ENCODE measurements at regions not wholly inside any gene's neighbourhood (a gene's known extent, or its start where the extent isn't known, plus 50 kb on each side); places are given as distances from the start of the nearest gene placed in this dataset.

DNA sequence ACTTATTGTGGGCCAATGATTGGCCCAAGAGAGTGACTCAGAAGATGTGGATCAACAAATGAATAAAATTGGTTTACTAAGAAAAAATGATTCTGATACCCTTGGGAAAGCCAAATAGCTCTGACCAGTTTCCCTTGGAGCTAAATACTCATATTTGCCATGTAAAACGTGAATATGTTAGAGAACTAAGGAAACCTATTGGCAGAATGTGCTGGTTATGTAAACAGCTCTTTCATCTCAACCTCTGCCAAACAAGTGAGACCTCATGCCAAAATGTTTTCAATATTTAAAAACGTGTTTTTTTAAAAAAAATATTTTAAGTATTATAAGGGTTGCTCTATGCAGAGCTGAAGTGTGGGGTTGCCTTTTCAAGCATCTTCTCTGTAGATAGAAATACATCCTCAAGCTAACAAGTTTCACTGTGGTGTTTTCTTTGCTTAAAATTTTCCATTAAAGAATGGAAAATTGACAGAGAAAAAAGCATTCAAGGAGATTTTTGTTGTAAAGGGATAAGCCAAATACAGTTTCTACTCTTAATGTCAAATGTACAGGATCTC lies 186.9 kb upstream of the TUT7 start:
- TF ChIP-seq, protein P1, sequence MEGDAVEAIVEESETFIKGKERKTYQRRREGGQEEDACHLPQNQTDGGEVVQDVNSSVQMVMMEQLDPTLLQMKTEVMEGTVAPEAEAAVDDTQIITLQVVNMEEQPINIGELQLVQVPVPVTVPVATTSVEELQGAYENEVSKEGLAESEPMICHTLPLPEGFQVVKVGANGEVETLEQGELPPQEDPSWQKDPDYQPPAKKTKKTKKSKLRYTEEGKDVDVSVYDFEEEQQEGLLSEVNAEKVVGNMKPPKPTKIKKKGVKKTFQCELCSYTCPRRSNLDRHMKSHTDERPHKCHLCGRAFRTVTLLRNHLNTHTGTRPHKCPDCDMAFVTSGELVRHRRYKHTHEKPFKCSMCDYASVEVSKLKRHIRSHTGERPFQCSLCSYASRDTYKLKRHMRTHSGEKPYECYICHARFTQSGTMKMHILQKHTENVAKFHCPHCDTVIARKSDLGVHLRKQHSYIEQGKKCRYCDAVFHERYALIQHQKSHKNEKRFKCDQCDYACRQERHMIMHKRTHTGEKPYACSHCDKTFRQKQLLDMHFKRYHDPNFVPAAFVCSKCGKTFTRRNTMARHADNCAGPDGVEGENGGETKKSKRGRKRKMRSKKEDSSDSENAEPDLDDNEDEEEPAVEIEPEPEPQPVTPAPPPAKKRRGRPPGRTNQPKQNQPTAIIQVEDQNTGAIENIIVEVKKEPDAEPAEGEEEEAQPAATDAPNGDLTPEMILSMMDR (IDR thresholded peaks at IDR 0.05; ENCODE audit: unreplicated experiment): no peak
- BruUV-seq (replicated peaks): no TSS peak
- H3K4me1 Mint-ChIP-seq (ENCODE audit: low read depth, unreplicated experiment): no peaks in the 10 kb centered on the region
- no peaks in the 10 kb centered on the region for H3K9me3 Mint-ChIP-seq (ENCODE audit: low read depth, unreplicated experiment)
- no peak overlapping the region for H3K27ac Mint-ChIP-seq (ENCODE audit: unreplicated experiment)
- intact Hi-C loops (cut with micrococcal nuclease; ENCODE audit: unreplicated experiment): no loop called here
- CTCF ChIA-PET: no interaction called here
- DNase-seq: no peak
- H3K4me3 Mint-ChIP-seq (ENCODE audit: low read depth, unreplicated experiment): no peak overlapping the region
- H3K27me3 Mint-ChIP-seq (ENCODE audit: unreplicated experiment): no peaks in the 10 kb centered on the region
- H3K36me3 Mint-ChIP-seq (ENCODE audit: insufficient read depth, unreplicated experiment): no peaks in the 10 kb centered on the region

DNA sequence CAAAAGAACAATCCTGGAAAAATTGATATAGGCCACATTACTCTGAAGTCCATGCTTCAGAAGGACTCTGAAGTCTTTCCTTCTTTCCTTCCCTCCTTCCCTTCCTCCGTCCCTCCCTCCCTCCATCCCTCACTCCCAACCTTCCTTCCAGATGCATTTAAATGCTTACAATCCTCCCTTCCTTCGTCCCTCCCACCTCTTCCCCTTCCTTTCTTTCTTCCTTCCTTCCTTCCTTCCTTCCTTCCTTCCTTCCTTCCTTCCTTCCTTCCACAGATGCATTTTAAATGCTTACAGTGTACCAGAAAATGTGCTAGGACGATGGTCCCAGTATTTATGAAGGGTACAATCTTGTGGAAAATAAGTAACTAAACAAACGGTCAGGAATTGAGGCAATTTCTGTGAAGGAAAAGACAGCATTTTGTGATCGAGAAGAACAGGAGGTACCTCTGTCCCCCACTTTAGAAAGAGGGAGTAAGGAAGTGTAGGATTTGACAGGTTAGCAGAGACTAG lies 181.3 kb upstream of the TUT7 start:
- H3K36me3 Mint-ChIP-seq (ENCODE audit: insufficient read depth, unreplicated experiment): no peaks in the 10 kb centered on the region
- no peaks in the 10 kb centered on the region for H3K4me1 Mint-ChIP-seq (ENCODE audit: low read depth, unreplicated experiment)
- DNase-seq: no peak
- BruUV-seq (replicated peaks): no TSS peak
- peaks cover 13% of the 10 kb centered on the region for H3K27me3 Mint-ChIP-seq (ENCODE audit: unreplicated experiment)
- intact Hi-C loops (cut with micrococcal nuclease; ENCODE audit: unreplicated experiment): no loop called here
- no peaks in the 10 kb centered on the region for H3K9me3 Mint-ChIP-seq (ENCODE audit: low read depth, unreplicated experiment)
- CTCF ChIA-PET: no interaction called here
- no peak overlapping the region for H3K4me3 Mint-ChIP-seq (ENCODE audit: low read depth, unreplicated experiment)
- no peak overlapping the region for H3K27ac Mint-ChIP-seq (ENCODE audit: unreplicated experiment)
- TF ChIP-seq, protein P1 (IDR thresholded peaks at IDR 0.05; ENCODE audit: unreplicated experiment): no peak

DNA sequence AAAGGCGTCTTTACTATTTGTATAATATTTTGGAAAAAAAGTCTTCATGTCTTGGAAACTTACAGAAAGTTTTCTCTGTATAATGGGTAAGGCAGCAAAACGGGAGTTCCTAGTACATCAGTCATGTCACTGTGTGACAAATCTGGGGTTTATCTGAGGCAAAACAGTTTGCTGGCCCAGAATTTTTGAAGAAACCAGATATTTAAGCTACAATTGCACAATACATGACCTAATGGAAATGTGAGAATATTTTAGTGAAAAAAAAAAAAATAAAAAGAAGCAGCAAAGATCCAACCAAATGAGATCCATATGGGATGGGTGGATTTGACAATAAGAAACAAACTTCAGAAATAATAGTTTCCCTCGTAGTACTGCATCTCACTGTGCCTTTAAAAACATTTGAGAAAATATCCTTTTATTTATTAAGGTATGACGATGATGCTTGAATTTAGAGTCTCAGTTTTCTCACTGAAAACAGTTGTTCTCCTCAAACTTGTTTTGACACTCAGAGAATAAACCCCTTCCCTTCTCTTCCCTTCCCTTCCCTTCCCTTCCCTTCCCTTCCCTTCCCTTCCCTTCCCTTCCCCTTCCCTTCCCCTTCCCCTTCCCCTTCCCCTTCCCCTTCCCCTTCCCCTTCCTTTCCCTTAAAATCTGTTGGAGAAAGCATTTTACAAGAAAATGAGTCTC lies 180.5 kb upstream of the TUT7 start:
- no peaks in the 10 kb centered on the region for H3K9me3 Mint-ChIP-seq (ENCODE audit: low read depth, unreplicated experiment)
- H3K4me3 Mint-ChIP-seq (ENCODE audit: low read depth, unreplicated experiment): no peak overlapping the region
- no peak for DNase-seq
- H3K27ac Mint-ChIP-seq (ENCODE audit: unreplicated experiment): no peak overlapping the region
- TF ChIP-seq, protein P1 (IDR thresholded peaks at IDR 0.05; ENCODE audit: unreplicated experiment): no peak
- intact Hi-C loops (cut with micrococcal nuclease; ENCODE audit: unreplicated experiment): no loop called here
- CTCF ChIA-PET: no interaction called here
- no peaks in the 10 kb centered on the region for H3K4me1 Mint-ChIP-seq (ENCODE audit: low read depth, unreplicated experiment)
- H3K27me3 Mint-ChIP-seq (ENCODE audit: unreplicated experiment): peaks cover 13% of the 10 kb centered on the region
- H3K36me3 Mint-ChIP-seq (ENCODE audit: insufficient read depth, unreplicated experiment): no peaks in the 10 kb centered on the region
- no TSS peak for BruUV-seq (replicated peaks)

DNA sequence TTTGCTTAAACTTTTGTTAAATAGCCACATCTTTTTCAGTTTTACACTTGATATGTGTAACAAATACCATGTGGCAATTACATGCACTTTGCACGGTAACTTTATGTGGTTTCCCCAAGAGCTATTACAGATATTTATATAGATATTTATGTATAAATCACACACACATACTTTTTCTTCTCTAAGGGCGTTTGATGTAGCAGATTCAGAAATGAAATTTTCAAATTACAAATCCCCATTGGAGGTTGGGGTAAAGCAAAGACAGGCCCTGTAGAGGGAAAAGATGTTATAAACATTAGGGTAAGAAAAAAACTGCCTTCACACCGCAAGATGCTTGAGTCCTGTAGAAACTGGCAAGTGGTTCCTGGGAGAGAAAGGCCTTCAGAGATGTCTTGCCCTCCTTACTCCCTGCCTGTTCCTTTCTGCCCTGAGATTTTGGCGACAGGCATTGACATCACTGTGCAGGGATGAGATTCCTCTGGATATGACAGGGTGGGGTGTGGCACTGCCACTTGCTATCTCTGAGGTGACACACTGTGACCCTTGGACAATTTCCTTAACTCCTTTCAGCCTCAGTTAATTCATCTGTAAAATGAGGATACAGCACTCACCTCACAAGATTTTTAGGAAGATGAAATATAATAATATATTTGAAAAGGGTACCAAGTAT lies 177.9 kb upstream of the TUT7 start:
- no peaks in the 10 kb centered on the region for H3K9me3 Mint-ChIP-seq (ENCODE audit: low read depth, unreplicated experiment)
- H3K4me3 Mint-ChIP-seq (ENCODE audit: low read depth, unreplicated experiment): no peak overlapping the region
- CTCF ChIA-PET: no interaction called here
- intact Hi-C loops (cut with micrococcal nuclease; ENCODE audit: unreplicated experiment): no loop called here
- no peak for DNase-seq
- BruUV-seq (replicated peaks): no TSS peak
- H3K4me1 Mint-ChIP-seq (ENCODE audit: low read depth, unreplicated experiment): no peaks in the 10 kb centered on the region
- no peak overlapping the region for H3K27ac Mint-ChIP-seq (ENCODE audit: unreplicated experiment)
- TF ChIP-seq, protein P1 (IDR thresholded peaks at IDR 0.05; ENCODE audit: unreplicated experiment): no peak
- no peaks in the 10 kb centered on the region for H3K36me3 Mint-ChIP-seq (ENCODE audit: insufficient read depth, unreplicated experiment)
- H3K27me3 Mint-ChIP-seq (ENCODE audit: unreplicated experiment): peaks cover 34% of the 10 kb centered on the region
